Activated naive CD8-positive, alpha-beta T cell (primary cell): ENCODE measurements at regions not wholly inside any gene's neighbourhood (a gene's known extent, or its start where the extent isn't known, plus 50 kb on each side); places are given as distances from the start of the nearest gene placed in this dataset.

Experiments
- H3K27ac Mint-ChIP-seq: one replicate; pipeline ENCODE4 v1.8.0; 2021; ENCODE audit warnings: mixed read lengths
- H3K27me3 Mint-ChIP-seq: one replicate; pipeline ENCODE4 v1.8.0; 2021; ENCODE audit warnings: mixed read lengths
- H3K36me3 Mint-ChIP-seq: one replicate; pipeline ENCODE4 v1.8.0; 2021; ENCODE audit warnings: mixed read lengths
- H3K4me1 Mint-ChIP-seq: one replicate; pipeline ENCODE4 v1.8.0; 2021; ENCODE audit warnings: low read depth, mixed read lengths
- H3K4me3 Mint-ChIP-seq: one replicate; pipeline ENCODE4 v1.8.0; 2021; ENCODE audit warnings: mild to moderate bottlenecking, mixed read lengths
- H3K9me3 Mint-ChIP-seq: one replicate; pipeline ENCODE4 v1.8.0; 2021; ENCODE audit warnings: low read depth, mixed read lengths

GRCh38 chr7:69328516-69328915 is 269.8 kb upstream of the AUTS2 start:
- H3K4me1 Mint-ChIP-seq: no peaks in the 10 kb centered on the region
- H3K27me3 Mint-ChIP-seq: peaks cover 1% of the 10 kb centered on the region
- H3K36me3 Mint-ChIP-seq: no peaks in the 10 kb centered on the region
- H3K9me3 Mint-ChIP-seq: no peaks in the 10 kb centered on the region
- H3K27ac Mint-ChIP-seq: no peak overlapping the region
- H3K4me3 Mint-ChIP-seq: no peak overlapping the region

GRCh38 chr7:69334701-69335100 is 263.6 kb upstream of the AUTS2 start:
- no peaks in the 10 kb centered on the region for H3K4me1 Mint-ChIP-seq
- no peaks in the 10 kb centered on the region for H3K36me3 Mint-ChIP-seq
- no peaks in the 10 kb centered on the region for H3K9me3 Mint-ChIP-seq
- H3K27ac Mint-ChIP-seq: no peak overlapping the region
- no peak overlapping the region for H3K4me3 Mint-ChIP-seq
- no peaks in the 10 kb centered on the region for H3K27me3 Mint-ChIP-seq

- Mint-ChIP-seq H3K4me3 (no peak overlapping the region), H3K9me3 (no peaks in the 10 kb centered on the region), H3K4me1 (no peaks in the 10 kb centered on the region), H3K36me3 (no peaks in the 10 kb centered on the region), H3K27me3 (no peaks in the 10 kb centered on the region), H3K27ac (no peak overlapping the region)
These were observed 262.9 kb upstream of the AUTS2 start for GRCh38 chr7:69335331-69335730.

- no peaks in the 10 kb centered on the region for H3K4me1 Mint-ChIP-seq
- no peaks in the 10 kb centered on the region for H3K9me3 Mint-ChIP-seq
- no peak overlapping the region for H3K4me3 Mint-ChIP-seq
- no peaks in the 10 kb centered on the region for H3K27me3 Mint-ChIP-seq
- no peaks in the 10 kb centered on the region for H3K36me3 Mint-ChIP-seq
- no peak overlapping the region for H3K27ac Mint-ChIP-seq
These were observed 261.3 kb upstream of the AUTS2 start for GRCh38 chr7:69336976-69337375.

- Mint-ChIP-seq H3K27me3 (no peaks in the 10 kb centered on the region), H3K9me3 (no peaks in the 10 kb centered on the region), H3K4me1 (no peaks in the 10 kb centered on the region), H3K27ac (no peak overlapping the region), H3K36me3 (no peaks in the 10 kb centered on the region), H3K4me3 (no peak overlapping the region)
These were observed 260.1 kb upstream of the AUTS2 start for GRCh38 chr7:69338144-69338543.

- Mint-ChIP-seq H3K9me3 (no peaks in the 10 kb centered on the region), H3K4me1 (no peaks in the 10 kb centered on the region), H3K27ac (no peak overlapping the region), H3K36me3 (no peaks in the 10 kb centered on the region), H3K27me3 (no peaks in the 10 kb centered on the region), H3K4me3 (no peak overlapping the region)
These were observed 257.0 kb upstream of the AUTS2 start for GRCh38 chr7:69341288-69341687.

GRCh38 chr7:69342154-69342884 is 256.0 kb upstream of the AUTS2 start:
- Mint-ChIP-seq H3K27ac (no peak overlapping the region), H3K36me3 (no peaks in the 10 kb centered on the region), H3K4me3 (no peak overlapping the region), H3K27me3 (no peaks in the 10 kb centered on the region), H3K9me3 (no peaks in the 10 kb centered on the region), H3K4me1 (no peaks in the 10 kb centered on the region)

- H3K4me1 Mint-ChIP-seq: no peaks in the 10 kb centered on the region
- H3K36me3 Mint-ChIP-seq: no peaks in the 10 kb centered on the region
- no peaks in the 10 kb centered on the region for H3K9me3 Mint-ChIP-seq
- no peak overlapping the region for H3K4me3 Mint-ChIP-seq
- no peak overlapping the region for H3K27ac Mint-ChIP-seq
- peaks cover 3% of the 10 kb centered on the region for H3K27me3 Mint-ChIP-seq
These were observed 249.0 kb upstream of the AUTS2 start for GRCh38 chr7:69349291-69349690.

GRCh38 chr7:69358163-69358821 is 240.0 kb upstream of the AUTS2 start:
- no peak overlapping the region for H3K27ac Mint-ChIP-seq
- peaks cover 1% of the 10 kb centered on the region for H3K27me3 Mint-ChIP-seq

GRCh38 chr7:69359003-69359700 is 239.1 kb upstream of the AUTS2 start:
- Mint-ChIP-seq H3K27ac (no peak overlapping the region), H3K4me1 (no peaks in the 10 kb centered on the region), H3K4me3 (no peak overlapping the region), H3K9me3 (no peaks in the 10 kb centered on the region), H3K36me3 (no peaks in the 10 kb centered on the region), H3K27me3 (peaks cover 1% of the 10 kb centered on the region)

More at GRCh38 chr7:69358163-69358821, 240.0 kb upstream of the AUTS2 start:
- no peaks in the 10 kb centered on the region for H3K36me3 Mint-ChIP-seq
- no peaks in the 10 kb centered on the region for H3K9me3 Mint-ChIP-seq
- H3K4me3 Mint-ChIP-seq: no peak overlapping the region
- no peaks in the 10 kb centered on the region for H3K4me1 Mint-ChIP-seq

GRCh38 chr7:69360913-69361312 is 237.4 kb upstream of the AUTS2 start:
- no peak overlapping the region for H3K4me3 Mint-ChIP-seq
- no peaks in the 10 kb centered on the region for H3K9me3 Mint-ChIP-seq
- H3K4me1 Mint-ChIP-seq: no peaks in the 10 kb centered on the region
- H3K36me3 Mint-ChIP-seq: no peaks in the 10 kb centered on the region
- H3K27ac Mint-ChIP-seq: no peak overlapping the region
- peaks cover 1% of the 10 kb centered on the region for H3K27me3 Mint-ChIP-seq

GRCh38 chr7:69363136-69363535 is 235.1 kb upstream of the AUTS2 start:
- Mint-ChIP-seq H3K4me3 (no peak overlapping the region), H3K36me3 (no peaks in the 10 kb centered on the region), H3K9me3 (no peaks in the 10 kb centered on the region), H3K27me3 (peaks cover 1% of the 10 kb centered on the region), H3K27ac (no peak overlapping the region), H3K4me1 (no peaks in the 10 kb centered on the region)

- no peaks in the 10 kb centered on the region for H3K4me1 Mint-ChIP-seq
- H3K36me3 Mint-ChIP-seq: no peaks in the 10 kb centered on the region
- no peak overlapping the region for H3K27ac Mint-ChIP-seq
- no peaks in the 10 kb centered on the region for H3K9me3 Mint-ChIP-seq
- no peaks in the 10 kb centered on the region for H3K27me3 Mint-ChIP-seq
- no peak overlapping the region for H3K4me3 Mint-ChIP-seq
These were observed 233.2 kb upstream of the AUTS2 start for GRCh38 chr7:69364813-69365643.

GRCh38 chr7:69365651-69366192 is 232.6 kb upstream of the AUTS2 start:
- Mint-ChIP-seq H3K4me1 (no peaks in the 10 kb centered on the region), H3K9me3 (no peaks in the 10 kb centered on the region), H3K4me3 (no peak overlapping the region), H3K36me3 (no peaks in the 10 kb centered on the region), H3K27ac (no peak overlapping the region), H3K27me3 (no peaks in the 10 kb centered on the region)
